ENCODE measurements at regions not wholly inside any gene's neighbourhood (a gene's known extent, or its start where the extent isn't known, plus 50 kb on each side); places are given as distances from the start of the nearest gene placed in this dataset.

GRCh38 chr3:144652573-144652972 lies 681.0 kb downstream of the DIPK2A start:
- Mint-ChIP-seq H3K27me3 (ENCODE audit: low read depth) (no peaks in the 10 kb centered on the region), H3K9me3 (no peaks in the 10 kb centered on the region), H3K27ac (no peak overlapping the region), H3K36me3 (ENCODE audit: low read depth) (no peaks in the 10 kb centered on the region), H3K4me3 (no peak overlapping the region), H3K4me1 (no peaks in the 10 kb centered on the region)
- TF ChIP-seq CTCF (IDR thresholded peaks at IDR 0.05; ENCODE audit: unreplicated experiment in 3 of 3) = no peak

GRCh38 chr3:144655423-144655822 lies 683.8 kb downstream of the DIPK2A start:
- no peaks in the 10 kb centered on the region for H3K36me3 Mint-ChIP-seq (ENCODE audit: low read depth)
- H3K27me3 Mint-ChIP-seq (ENCODE audit: low read depth) = no peaks in the 10 kb centered on the region
- H3K4me3 Mint-ChIP-seq = no peak overlapping the region
- H3K27ac Mint-ChIP-seq = no peak overlapping the region
- TF ChIP-seq CTCF (IDR thresholded peaks at IDR 0.05; ENCODE audit: unreplicated experiment in 3 of 3) = no peak
- no peaks in the 10 kb centered on the region for H3K9me3 Mint-ChIP-seq
- no peaks in the 10 kb centered on the region for H3K4me1 Mint-ChIP-seq

GRCh38 chr3:144660186-144660585 lies 688.6 kb downstream of the DIPK2A start:
- Mint-ChIP-seq H3K4me3 (no peak overlapping the region), H3K27me3 (ENCODE audit: low read depth) (no peaks in the 10 kb centered on the region), H3K4me1 (no peaks in the 10 kb centered on the region), H3K9me3 (peaks cover 11% of the 10 kb centered on the region), H3K27ac (no peak overlapping the region), H3K36me3 (ENCODE audit: low read depth) (no peaks in the 10 kb centered on the region)
- TF ChIP-seq CTCF (IDR thresholded peaks at IDR 0.05; ENCODE audit: unreplicated experiment in 3 of 3) = no peak

- Mint-ChIP-seq H3K36me3 (ENCODE audit: low read depth) (no peaks in the 10 kb centered on the region), H3K9me3 (peaks cover 26% of the 10 kb centered on the region), H3K4me1 (no peaks in the 10 kb centered on the region), H3K27ac (no peak overlapping the region), H3K4me3 (no peak overlapping the region), H3K27me3 (ENCODE audit: low read depth) (no peaks in the 10 kb centered on the region)
- TF ChIP-seq CTCF (IDR thresholded peaks at IDR 0.05; ENCODE audit: unreplicated experiment in 3 of 3) = no peak
These were observed 691.1 kb downstream of the DIPK2A start for GRCh38 chr3:144662729-144663128.

GRCh38 chr3:144663456-144664436 lies 692.1 kb downstream of the DIPK2A start:
- no peak overlapping the region for H3K4me3 Mint-ChIP-seq
- no peaks in the 10 kb centered on the region for H3K4me1 Mint-ChIP-seq
- no peak overlapping the region for H3K27ac Mint-ChIP-seq
- H3K27me3 Mint-ChIP-seq (ENCODE audit: low read depth) = no peaks in the 10 kb centered on the region
- no peaks in the 10 kb centered on the region for H3K36me3 Mint-ChIP-seq (ENCODE audit: low read depth)
- TF ChIP-seq CTCF (IDR thresholded peaks at IDR 0.05; ENCODE audit: unreplicated experiment in 3 of 3) = no peak
- H3K9me3 Mint-ChIP-seq = peaks cover 26% of the 10 kb centered on the region
